ENCODE measurements at regions not wholly inside any gene's neighbourhood (a gene's known extent, or its start where the extent isn't known, plus 50 kb on each side); places are given as distances from the start of the nearest gene placed in this dataset.

- no peak overlapping the region for H3K4me3 ChIP-seq (ENCODE audit: low read depth, low read length)
- TF ChIP-seq, protein P1, sequence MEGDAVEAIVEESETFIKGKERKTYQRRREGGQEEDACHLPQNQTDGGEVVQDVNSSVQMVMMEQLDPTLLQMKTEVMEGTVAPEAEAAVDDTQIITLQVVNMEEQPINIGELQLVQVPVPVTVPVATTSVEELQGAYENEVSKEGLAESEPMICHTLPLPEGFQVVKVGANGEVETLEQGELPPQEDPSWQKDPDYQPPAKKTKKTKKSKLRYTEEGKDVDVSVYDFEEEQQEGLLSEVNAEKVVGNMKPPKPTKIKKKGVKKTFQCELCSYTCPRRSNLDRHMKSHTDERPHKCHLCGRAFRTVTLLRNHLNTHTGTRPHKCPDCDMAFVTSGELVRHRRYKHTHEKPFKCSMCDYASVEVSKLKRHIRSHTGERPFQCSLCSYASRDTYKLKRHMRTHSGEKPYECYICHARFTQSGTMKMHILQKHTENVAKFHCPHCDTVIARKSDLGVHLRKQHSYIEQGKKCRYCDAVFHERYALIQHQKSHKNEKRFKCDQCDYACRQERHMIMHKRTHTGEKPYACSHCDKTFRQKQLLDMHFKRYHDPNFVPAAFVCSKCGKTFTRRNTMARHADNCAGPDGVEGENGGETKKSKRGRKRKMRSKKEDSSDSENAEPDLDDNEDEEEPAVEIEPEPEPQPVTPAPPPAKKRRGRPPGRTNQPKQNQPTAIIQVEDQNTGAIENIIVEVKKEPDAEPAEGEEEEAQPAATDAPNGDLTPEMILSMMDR (IDR thresholded peaks at IDR 0.05; ENCODE audit: low read depth, low read length) = no peak
These were observed 444.9 kb upstream of the TBL1XR1 start for GRCh38 chr3:177642042-177642803.

GRCh38 chr3:177642804-177643125, 445.5 kb upstream of the TBL1XR1 start:
- TF ChIP-seq, protein P1 (IDR thresholded peaks at IDR 0.05; ENCODE audit: low read depth, low read length) = no peak

DNA sequence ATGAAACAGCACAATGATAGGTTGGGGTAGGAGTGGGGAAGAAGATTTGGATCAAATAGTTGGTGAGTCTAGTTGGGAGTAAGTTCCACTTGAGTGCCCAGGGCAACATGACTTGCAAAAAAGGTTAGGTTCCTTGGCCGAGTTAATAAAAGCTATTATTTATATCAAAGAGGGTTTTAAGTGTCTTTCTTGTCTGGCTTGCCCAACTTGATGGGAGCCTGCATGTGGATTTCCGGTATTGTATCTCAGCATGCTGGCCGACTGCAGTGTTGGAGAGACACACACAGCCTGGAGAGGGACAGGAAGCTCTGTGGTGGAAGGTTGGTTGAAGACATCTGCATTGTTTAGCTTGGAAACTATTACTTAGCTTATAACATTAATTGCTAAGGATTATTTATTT, 449.5 kb upstream of the TBL1XR1 start:
- no peak overlapping the region for H3K4me3 ChIP-seq (ENCODE audit: low read depth, low read length)
- TF ChIP-seq, protein P1 (IDR thresholded peaks at IDR 0.05; ENCODE audit: low read depth, low read length) = no peak

More at GRCh38 chr3:177642804-177643125, 445.5 kb upstream of the TBL1XR1 start:
- no peak overlapping the region for H3K4me3 ChIP-seq (ENCODE audit: low read depth, low read length)

GRCh38 chr3:177647341-177647740, 450.1 kb upstream of the TBL1XR1 start:
- TF ChIP-seq, protein P1 (IDR thresholded peaks at IDR 0.05; ENCODE audit: low read depth, low read length) = no peak
- H3K4me3 ChIP-seq (ENCODE audit: low read depth, low read length) = no peak overlapping the region

GRCh38 chr3:177647876-177648275, 450.6 kb upstream of the TBL1XR1 start:
- TF ChIP-seq, protein P1 (IDR thresholded peaks at IDR 0.05; ENCODE audit: low read depth, low read length) = no peak
- H3K4me3 ChIP-seq (ENCODE audit: low read depth, low read length) = no peak overlapping the region

DNA sequence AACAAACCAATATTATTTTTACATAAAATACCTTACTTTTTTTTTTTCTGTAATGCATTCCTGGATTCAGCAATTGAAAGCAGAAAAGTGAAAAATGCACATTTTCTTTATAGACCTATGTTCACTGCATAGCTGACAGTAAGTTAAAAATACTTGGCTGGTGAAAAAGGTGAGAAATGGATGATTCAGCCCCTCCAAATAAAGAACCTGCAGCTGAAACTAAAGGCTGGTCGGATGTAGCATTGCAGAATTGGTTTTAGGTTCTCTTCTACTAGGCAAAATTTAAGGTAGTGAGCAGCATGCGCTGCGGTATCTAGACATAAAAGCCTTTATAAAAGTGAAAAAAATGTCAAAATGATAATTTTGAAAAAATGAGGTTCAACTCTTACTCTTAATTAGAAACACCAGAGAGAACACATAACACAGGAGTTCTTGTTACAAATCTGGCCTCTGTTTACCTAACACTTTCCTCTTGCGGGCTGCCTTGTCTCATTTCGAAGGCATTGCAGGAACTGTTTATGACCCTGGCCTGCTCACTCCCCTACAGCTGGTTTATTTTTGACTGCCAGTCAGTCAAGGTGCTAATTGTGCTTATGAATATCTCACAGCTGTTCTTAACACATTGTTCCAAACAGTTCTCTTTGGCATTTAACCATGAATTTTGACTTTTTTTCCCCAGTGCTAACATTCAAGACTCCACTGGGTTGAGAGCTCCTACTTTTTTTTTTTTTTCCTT, 455.4 kb upstream of the TBL1XR1 start:
- TF ChIP-seq, protein P1 (IDR thresholded peaks at IDR 0.05; ENCODE audit: low read depth, low read length) = no peak
- H3K4me3 ChIP-seq (ENCODE audit: low read depth, low read length) = no peak overlapping the region

DNA sequence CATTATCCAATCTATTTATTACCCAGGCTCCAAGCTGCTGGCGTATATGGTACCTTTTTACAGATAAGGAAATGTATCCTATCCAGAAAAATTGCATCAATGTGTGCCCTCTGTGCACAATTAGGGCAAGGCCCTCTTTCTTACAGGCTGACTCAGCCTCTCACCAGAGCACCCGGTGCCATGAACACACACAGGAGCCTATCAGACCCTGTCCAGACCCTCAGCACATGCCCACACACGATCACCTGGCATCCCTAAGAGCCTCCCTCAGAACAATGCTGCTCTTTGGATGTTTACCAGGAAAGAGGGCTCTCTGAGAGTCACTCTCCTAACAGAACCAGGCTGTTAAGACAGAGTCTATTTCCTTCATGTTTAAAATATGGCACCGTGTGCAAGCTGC, 460.0 kb upstream of the TBL1XR1 start:
- TF ChIP-seq, protein P1 (IDR thresholded peaks at IDR 0.05; ENCODE audit: low read depth, low read length) = no peak
- H3K4me3 ChIP-seq (ENCODE audit: low read depth, low read length) = no peak overlapping the region

All from WI38 (cell line).